Astrocyte of the cerebellum (primary cell): ENCODE measurements at regions not wholly inside any gene's neighbourhood (a gene's known extent, or its start where the extent isn't known, plus 50 kb on each side); places are given as distances from the start of the nearest gene placed in this dataset.

ENCODE experiments used
- DNase-seq: peaks from one replicate; pipeline ENCODE4 v3.0.0-alpha.2; 2011; ENCODE audit warnings: low read depth
- H3K4me3 ChIP-seq: 2 replicates; pipeline ENCODE4 v1.5.1; 2011; ENCODE audit warnings: mild to moderate bottlenecking, low read depth, low read length, moderate library complexity
- in situ Hi-C: cut with HindIII; loops from 2 replicates; pipeline ENCODE4 v1.10.0; 2017; ENCODE audit warnings: low sequenced_read_pairs
- TF ChIP-seq, protein P1 (sequence below): IDR thresholded peaks from 2 replicates; pipeline ENCODE4 v1.5.1; 2012; ENCODE audit warnings: low read length, low read depth, moderate library complexity, mild to moderate bottlenecking; ENCODE audit errors: missing control alignments

DNA sequence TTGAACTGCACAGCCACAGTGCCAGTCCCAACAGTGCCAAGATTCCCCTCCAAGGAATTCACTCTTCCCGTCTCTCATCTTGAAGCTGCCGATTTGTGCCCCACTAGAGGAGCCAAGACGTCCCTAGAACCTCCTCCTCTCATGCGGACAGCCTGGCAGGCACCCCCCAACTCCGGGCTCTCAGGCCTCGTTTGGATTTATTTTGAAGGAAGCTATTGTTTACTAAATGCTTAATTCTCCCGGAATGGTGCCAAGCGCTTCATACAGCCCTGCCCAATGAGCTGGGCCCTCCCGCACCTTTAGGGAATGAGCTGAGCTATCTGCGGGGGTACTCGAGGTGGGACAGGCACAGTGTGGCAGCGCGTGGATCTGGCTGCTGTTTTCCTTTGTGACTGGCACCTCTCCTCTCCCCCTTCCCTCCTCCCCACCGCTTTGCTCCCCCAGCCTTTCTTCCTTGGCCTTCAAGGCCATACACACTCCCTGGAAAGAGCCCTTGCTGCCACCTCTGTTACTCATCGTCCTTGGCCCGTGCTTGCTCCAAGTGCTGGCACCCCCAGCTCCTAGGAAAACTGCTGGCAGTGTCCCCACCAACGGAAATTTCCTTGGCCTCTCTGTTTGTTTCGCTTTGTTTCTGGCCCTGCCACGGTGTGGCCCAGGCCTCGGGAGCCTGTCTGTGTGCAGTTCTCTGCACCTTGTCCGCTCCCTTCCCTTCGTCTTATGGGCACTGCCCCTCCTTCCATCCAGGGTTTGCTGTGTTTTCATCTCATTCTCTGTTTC is 49.9 kb upstream of the CDR2 start:
- DNase-seq, result no peak
- in situ Hi-C loops, result no loop called here
- no peak overlapping the region for H3K4me3 ChIP-seq
- TF ChIP-seq, protein P1, sequence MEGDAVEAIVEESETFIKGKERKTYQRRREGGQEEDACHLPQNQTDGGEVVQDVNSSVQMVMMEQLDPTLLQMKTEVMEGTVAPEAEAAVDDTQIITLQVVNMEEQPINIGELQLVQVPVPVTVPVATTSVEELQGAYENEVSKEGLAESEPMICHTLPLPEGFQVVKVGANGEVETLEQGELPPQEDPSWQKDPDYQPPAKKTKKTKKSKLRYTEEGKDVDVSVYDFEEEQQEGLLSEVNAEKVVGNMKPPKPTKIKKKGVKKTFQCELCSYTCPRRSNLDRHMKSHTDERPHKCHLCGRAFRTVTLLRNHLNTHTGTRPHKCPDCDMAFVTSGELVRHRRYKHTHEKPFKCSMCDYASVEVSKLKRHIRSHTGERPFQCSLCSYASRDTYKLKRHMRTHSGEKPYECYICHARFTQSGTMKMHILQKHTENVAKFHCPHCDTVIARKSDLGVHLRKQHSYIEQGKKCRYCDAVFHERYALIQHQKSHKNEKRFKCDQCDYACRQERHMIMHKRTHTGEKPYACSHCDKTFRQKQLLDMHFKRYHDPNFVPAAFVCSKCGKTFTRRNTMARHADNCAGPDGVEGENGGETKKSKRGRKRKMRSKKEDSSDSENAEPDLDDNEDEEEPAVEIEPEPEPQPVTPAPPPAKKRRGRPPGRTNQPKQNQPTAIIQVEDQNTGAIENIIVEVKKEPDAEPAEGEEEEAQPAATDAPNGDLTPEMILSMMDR, result no peak
